GM18873 (cell line): ENCODE measurements at regions not wholly inside any gene's neighbourhood (a gene's known extent, or its start where the extent isn't known, plus 50 kb on each side); places are given as distances from the start of the nearest gene placed in this dataset.

ENCODE experiments used
- ATAC-seq: cut with Tn5 transposase; IDR thresholded peaks from one replicate; pipeline ENCODE4 v1.9.1; 2021; ENCODE audit warnings: mild to moderate bottlenecking, moderate library complexity, moderate number of reproducible peaks; ENCODE audit not compliant: unreplicated experiment, low FRiP score

DNA sequence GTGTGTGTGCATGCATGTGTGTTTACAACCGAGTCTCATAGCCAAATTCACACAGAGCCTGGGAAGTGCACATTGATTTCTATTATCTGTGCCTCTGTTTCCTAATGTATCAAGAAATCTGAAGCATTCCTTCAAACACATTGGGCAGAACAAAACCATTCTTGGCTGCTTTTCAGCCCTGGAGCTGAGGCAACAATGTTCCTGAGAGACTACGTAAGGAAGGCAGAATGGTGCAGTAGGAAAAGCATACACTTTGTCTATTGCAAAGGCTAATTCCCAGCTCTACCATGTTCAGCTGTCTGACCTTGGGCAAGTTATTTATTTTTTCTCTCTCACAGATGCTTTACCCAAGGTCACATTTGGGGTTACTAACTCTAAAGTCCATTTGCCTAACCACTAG is 575.5 kb downstream of the SOX6 start:
- ATAC-seq, result no peak

DNA sequence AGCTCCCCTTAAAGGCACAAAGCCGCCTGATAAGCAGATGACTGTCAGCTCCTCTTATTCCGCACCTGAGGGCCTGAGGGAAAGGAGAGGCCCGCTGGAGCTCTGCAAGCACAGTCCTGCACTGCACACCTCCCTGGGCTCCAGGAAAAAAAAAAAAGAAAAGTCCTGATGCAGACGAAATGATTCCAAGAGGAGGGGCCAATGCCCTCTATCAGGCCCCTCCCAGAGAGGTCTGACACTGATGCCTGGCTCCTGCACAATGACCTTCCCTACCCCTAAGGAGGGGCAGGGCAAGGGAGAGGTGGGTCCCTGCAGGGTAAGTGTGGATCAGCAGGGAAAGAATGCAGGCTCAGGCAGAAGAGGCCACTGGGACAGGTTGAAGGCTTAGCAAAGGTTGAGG is 572.7 kb downstream of the SOX6 start:
- no peak for ATAC-seq

DNA sequence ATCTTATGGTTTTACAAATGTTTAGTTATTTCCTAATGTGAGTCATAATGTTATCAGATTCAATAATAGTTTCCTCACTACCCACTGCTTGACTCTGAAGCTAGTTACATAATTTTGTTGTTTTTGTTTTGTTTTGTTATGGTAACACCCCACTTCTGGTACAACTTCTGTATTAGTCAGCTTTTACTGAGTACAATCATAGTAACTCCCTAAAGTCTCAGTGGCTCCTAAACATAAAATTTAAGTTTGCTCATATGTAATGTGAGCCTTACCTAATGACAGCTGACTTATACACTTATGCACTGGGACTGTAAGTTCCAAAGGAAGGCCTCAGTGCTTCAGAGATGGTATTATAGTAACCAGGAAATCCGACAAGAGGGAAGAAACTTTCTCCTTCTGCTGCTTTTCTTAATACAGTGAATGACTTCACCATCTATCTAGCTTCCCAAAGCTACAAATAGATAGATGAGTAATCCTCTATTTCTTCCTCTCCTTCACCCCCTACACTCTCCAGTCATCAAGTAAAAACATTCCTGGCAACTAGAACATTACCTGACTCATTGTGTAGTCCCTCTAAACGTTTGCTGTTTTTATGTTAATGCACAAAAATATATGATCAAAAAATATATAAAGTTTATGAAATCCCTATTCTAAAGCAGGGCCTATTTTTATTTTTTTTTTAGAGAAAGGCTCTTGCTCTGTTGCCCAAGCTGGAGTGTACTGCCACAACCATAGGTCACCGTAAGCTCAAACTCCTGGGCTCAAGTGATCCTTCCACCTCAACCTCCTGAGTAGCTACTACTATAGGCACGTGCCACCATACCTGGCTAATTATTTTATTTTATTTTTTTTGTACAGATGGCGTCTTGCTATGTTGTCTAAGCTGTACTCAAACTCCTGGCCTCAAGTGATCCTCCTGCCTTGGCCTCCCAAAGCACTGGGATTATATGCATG is 563.0 kb downstream of the SOX6 start:
- ATAC-seq, result no peak

DNA sequence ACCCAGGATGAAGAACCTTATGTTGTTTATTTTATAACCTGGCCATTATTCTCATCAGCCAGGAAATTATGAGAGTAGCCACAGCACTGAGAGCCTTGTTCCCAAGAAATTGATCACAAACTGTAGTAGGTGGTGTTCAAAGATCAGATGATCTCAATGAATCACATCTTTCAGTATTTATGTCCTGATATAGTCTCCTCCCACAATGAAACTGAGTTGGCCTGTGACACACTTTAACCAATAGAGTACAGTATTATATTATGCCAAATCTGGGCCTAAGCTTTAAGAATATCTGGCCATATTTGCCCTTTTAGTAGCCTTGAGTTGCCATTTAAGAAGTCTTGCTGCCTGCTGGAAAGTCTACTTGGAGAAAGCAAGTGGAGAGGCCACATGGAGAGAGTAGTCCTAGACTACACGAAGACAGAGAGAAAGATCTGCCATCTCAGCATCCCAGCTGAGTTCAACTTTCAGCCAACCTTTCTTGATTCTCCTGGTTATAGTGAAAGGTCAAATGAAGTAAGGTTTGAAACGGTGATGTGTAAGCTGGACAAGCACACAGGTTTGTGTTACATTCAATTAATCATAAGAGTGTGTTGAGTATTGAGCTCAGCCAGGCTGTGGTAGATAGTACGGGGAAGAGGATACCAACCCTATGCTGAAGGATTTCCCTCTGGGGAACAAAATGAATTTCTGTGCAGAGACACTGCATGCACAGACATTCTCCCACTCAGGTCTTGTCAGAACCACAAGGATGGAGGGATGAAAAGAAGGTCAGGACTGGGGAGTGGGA is 561.8 kb downstream of the SOX6 start:
- no peak for ATAC-seq

DNA sequence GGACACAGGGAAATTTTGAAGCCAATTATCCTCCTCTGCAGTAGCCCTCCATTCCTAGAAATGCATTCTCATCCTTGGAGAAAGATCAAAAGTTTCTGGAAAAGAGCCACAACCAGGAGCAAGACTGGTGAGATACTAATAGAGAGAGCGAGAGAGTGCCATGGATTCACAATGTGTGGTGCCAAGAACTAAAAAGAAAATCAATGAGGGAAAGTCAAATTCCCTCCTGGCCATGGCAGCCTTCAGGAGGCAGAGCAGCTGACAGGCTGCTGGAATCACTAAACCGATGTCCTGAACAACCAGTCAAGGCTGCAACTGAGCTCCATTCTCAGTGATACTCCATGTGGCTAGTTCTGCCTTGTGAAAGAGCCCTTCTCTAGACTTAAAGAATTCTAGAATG is 561.0 kb downstream of the SOX6 start:
- no peak for ATAC-seq

DNA sequence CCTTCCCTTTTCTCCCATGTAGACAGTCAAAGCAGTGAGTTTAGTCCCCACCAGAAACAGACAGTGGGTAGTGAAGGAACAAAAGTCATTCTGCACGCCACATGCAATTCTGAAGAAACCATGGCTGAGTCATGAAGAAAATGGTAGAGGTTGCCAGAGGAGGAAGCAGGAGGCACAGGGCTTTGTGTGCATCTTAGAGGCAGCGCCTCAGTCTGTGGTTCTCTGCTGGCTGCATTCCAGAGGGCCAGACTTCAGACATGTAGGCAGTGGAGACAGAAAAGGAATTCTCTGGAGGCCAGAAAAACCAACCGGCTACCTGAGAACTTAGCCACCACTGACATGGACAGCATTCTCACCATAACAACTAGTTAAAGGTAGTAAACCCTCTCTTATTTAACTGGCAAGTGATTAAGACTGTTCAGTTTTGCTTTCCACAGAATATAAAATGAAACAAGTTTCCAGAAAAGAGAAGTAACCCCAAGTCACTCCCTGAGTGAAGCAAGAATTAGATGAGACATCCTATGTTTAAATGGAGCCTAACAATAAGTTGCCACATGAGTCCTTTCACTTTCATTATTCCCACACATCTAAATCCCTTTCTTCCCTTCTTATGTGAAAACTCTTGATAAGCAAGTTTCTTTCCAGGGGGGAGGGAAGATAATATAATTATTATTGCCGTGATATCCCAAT is 556.1 kb downstream of the SOX6 start:
- no peak for ATAC-seq

DNA sequence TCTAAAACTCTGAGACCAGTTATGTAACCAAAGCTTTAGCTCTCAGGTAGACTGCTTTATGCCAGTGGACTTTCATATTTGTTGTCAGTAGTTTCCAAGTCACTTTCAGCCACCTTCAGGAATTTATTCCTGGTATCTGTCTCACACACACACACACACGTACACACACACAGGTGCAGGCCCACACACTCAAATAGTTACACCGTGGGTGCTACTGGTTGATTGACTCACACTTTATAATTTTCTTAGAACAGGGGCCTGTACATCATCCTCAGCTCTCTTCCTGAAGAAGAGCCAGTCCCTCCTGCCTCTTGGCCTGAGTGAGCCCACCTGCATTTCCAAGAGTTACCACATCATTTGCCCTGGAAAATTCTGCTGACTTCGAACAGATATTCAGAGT is 555.2 kb downstream of the SOX6 start:
- no peak for ATAC-seq

DNA sequence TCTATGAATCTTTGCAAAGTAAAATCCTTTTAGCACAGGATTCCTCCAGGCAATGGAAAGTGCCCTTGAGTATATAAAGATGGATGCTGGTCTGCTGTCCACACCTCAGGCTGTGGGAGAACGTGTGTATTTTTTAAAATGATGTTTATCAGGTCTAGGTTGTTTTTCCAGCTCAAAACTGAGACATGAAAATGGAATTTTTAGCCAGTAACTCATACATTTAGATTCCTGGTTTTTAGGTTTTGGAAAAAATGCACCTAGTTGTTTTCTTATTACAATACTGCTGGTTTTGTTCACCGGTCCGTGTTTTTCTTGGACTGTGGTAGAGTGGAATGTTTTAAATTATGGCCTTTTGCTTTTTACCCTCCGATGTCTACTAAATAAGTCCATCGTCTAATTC is 554.7 kb downstream of the SOX6 start:
- no peak for ATAC-seq

DNA sequence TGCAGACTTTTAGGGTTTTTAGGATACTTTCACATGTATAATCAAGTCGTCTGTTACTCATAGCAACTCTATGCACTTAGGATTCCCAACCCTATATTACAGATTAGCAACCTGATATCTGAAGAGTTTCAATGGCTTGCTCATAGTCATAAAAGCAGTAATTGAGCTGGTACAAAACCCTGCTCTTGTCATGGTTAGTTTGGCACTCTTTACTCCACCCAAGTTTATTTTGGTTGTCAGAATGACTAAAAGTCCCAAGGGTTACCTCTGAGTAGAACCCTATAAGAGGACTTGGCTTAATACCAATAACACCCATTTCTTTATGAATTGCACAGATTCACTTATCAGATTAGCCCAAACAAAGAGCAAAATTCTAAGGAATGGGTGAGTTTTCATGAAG is 550.6 kb downstream of the SOX6 start:
- ATAC-seq, result no peak

DNA sequence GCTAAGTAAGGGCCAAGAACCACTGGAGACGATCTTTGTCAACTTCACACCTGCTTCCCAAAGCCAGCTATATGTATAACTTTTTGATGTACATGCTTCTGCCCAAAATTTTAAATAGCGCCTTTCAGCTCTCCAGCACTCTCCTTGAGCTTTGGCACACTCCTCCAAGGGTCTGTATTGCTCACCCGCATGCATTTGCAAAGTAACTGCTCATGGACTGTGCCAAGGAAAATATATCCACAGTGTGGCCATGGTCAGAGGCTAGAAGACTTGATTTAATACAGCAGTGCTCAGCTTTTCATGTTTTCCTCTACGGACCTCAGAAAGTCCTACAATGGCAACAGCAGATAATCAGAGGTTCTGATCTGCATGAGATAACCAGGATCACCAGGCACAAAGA is 550.1 kb downstream of the SOX6 start:
- no peak for ATAC-seq

DNA sequence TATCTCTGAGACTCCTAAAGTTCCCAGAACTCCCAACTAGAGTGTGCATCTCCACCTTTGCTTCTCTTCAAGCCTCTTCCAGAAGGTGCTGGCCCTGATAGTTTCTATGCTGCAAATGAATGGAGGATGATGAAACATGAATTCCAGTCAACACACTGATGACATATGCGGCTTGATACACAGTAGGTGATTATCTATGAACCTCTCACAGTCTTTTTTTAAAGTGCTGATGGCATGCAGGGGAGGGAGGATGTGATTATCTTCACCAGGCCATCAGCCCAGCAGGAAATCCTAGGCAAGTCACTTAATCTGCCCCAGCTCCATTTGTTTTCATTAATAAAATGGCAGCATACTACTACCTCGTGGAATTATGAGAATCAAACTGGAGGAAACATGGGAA is 548.5 kb downstream of the SOX6 start:
- ATAC-seq, result no peak

DNA sequence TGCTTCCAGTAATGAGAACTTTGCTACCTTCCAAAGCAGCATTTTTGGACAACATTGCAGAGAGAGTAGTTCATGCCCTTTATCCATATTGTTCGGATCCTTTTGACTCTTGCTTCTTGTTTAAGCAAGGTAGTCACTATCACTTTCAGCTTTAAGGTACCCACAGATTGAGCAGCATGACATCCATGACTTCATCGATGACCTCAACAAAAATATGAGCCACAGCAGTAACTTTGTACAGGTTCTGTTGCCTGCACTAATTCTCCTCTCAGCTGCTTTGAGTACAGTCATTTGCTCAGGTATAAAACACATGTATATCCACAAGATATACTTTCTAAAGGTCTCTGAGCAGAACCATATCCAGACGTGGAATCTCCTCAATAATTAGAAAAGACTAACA is 546.3 kb downstream of the SOX6 start:
- no peak for ATAC-seq

DNA sequence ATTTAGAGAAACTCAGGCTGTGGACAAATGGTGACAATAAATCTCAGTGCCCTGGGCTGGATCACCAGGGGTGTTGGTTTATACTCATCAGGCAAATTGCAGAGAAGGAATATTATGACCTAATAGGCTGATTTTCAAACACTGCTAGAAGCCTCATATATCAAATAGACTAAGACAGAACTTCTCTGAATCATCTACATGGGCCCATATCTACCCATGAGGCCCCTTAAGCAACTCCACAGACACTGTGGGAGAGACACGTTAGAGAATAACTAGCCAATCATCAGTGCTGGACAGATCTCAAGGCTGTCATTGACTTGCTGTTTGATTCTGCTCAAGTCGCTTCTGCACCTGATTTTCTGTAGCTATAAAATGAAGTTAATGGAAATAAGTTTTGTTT is 545.8 kb downstream of the SOX6 start:
- ATAC-seq, result no peak

DNA sequence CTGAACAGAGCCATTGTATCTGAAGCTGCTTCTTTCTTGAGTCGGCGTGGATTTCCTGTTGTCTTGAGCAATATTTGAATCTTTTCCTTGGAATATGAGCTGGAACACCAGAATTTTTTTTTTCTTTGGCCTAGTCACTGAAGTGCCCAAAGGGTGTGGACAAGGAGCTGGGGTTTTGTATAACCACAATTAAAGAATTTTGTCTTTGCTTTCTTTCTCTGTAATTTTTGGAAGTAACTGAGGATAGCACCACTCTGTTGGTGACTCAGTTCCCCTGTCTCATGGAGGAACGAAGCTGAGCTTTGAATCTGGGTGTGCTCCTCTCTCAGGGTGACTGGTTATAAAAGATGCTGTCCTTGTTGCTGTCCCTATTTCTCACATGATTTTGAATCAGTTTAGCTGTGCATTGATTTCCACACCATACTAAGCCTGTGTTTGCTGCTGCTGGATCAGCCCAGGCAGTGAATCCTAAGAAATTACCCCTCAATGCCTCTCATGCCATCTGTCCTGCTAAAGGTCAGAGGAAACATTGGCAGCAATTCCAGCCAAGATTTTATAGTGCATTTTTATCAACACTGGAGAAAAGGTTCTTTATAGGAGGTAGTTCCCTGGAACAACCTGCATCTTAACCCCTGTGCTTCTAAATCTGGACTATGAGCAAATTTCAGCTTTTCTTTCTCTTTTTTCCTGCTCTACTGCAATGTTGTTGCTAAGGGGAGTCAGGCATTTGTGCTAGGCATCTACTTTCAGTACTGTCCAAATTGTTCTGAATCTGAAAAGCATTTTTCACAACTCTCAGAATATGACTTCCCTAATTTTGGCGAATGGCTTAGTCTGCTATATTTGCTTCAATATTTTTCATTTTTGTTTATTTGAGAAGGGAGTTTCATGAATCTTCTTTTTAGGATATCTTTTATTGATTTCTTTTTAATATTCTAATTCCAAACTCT is 540.8 kb downstream of the SOX6 start:
- ATAC-seq, result no peak

DNA sequence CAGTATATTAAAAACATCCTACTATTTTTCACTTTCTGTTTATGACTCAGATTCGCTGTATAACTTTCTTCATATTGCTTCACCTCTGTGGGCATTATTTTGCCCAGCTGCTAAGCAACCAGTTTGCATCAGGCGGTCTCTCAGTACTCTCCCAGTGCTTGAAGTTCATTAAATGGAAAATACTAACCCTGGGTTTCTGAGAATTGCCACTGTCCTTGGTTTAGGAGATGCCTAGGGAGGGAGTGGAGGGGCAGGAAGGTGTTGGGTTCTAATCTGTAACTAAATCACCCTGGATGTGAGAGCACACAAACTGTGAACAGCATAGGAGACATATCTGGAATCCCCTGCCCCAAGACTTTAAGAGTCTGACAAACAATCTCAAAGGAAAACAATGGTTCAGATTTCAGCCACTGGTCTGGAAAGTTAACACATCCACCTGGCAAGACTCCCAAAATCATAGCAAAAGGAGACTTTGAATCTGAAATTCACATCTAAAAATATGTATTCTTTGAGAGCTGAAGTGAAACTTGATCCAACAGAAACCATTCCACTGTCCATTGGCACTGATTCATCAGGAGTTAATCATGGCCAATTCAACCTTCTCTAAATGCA is 540.0 kb downstream of the SOX6 start:
- no peak for ATAC-seq

DNA sequence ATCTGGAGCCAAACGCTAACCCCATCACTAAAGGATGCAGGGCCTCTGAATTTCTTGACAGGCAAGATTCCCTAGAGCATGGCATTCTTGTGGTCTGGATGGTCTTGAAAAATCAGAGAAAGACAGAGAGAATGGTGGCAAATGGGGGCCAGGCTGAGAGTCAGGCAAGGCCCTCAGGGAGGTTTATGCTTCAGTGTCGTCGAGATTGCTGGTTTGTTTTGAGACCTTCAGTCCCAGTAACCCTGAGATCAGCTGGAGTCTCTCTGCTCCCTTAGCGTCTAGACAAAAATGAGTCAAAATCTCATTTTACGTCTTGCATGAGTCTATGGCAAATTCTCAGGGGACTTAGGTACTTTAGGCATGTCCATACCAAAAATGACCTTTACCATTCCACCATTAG is 539.3 kb downstream of the SOX6 start:
- ATAC-seq, result no peak

DNA sequence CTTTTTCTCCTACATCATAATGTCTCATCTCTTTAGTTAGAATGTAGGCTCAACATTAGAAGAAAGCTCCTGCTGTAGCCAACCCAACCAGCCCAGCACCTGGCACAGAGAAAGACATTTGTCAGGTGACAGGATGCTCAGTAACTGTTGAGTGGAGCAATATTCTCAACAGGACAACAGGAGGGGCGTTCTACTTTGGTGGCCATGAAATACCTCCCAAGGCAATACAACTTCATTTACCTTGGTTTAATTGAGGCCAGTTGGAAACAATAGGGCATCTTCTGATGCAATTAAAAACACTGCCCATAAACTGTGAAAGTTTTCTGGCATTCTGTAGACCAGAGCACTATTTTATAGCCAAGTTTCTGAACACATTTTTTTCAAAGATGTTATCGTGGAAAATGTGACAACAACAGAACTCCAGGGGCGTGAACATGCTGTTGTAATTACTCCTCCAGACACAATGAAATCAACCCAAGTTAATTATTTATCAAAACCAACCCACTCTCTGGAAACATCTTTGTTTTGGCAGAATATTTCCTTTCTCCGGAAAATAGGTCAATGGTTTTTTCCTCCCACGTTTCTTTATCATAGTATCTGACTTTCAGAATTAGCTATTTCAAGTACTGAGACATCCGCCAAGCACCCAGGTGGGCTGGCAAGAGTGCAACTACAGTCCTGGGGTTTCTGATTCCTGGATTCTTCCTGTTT is 538.1 kb downstream of the SOX6 start:
- no peak for ATAC-seq

DNA sequence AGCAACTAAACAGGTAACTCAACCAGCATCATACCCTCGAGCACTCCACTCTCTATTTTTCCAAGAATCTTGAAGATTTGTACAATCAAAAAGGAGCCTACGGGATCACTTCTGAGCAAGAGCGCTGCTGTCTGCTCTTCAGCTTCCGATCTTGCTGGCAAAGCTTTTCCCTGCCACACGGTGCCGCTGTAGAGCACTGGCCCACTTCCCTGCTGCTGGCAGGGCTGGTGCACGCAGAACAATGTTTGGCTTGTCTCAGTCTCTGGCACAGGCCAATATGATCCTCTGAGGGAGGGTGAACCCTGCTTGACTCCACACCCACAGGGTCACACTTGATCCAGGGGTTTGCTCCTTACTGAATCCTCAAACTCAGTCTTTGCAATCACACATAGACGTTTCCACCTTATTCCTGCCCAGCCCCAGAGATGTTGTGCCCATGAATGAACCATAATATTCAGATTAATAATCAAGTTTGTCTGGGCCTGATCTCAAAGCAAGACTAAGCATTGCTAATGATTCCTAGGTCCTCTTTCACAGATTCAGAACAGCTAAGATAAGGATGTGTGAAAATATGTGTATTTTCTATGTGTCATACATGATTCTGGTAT is 536.6 kb downstream of the SOX6 start:
- no peak for ATAC-seq

DNA sequence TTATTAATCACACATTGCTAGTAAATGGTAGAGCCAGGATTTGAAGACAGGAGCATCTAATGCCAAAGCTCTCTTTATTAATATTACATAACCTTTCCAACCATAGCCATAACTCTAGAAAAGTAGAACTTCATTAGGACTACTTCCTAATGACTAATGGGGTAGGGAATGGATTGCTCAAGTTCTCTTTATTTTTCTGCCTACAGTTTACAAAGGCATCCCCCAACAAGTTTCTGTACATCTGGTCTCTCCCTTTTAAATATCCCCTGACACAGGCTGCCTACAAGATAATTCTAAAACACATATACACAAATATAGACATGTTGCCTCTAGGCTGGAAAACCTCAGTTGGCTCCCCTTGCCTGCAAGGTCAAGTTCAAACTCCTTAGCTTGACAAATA is 534.9 kb downstream of the SOX6 start:
- no peak for ATAC-seq
